ENCODE measurements at regions not wholly inside any gene's neighbourhood (a gene's known extent, or its start where the extent isn't known, plus 50 kb on each side); places are given as distances from the start of the nearest gene placed in this dataset.

- TF ChIP-seq, protein P1, sequence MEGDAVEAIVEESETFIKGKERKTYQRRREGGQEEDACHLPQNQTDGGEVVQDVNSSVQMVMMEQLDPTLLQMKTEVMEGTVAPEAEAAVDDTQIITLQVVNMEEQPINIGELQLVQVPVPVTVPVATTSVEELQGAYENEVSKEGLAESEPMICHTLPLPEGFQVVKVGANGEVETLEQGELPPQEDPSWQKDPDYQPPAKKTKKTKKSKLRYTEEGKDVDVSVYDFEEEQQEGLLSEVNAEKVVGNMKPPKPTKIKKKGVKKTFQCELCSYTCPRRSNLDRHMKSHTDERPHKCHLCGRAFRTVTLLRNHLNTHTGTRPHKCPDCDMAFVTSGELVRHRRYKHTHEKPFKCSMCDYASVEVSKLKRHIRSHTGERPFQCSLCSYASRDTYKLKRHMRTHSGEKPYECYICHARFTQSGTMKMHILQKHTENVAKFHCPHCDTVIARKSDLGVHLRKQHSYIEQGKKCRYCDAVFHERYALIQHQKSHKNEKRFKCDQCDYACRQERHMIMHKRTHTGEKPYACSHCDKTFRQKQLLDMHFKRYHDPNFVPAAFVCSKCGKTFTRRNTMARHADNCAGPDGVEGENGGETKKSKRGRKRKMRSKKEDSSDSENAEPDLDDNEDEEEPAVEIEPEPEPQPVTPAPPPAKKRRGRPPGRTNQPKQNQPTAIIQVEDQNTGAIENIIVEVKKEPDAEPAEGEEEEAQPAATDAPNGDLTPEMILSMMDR (IDR thresholded peaks at IDR 0.05), result no peak
- TF ChIP-seq POLR2AphosphoS5 (IDR thresholded peaks at IDR 0.05), result no peak
- no peak for TF ChIP-seq POLR2A (IDR thresholded peaks at IDR 0.05)
Observed at GRCh38 chr6:144510859-144511258, 225.7 kb downstream of the UTRN start.

Measured in suprapubic skin (tissue), 4 donors.